ENCODE measurements at regions not wholly inside any gene's neighbourhood (a gene's known extent, or its start where the extent isn't known, plus 50 kb on each side); places are given as distances from the start of the nearest gene placed in this dataset.
"Not testable (repeated sequence)": the region's sequence is repeated elsewhere in the genome, so short reads cannot be mapped to it uniquely, and the experiment has no call there.

DNA sequence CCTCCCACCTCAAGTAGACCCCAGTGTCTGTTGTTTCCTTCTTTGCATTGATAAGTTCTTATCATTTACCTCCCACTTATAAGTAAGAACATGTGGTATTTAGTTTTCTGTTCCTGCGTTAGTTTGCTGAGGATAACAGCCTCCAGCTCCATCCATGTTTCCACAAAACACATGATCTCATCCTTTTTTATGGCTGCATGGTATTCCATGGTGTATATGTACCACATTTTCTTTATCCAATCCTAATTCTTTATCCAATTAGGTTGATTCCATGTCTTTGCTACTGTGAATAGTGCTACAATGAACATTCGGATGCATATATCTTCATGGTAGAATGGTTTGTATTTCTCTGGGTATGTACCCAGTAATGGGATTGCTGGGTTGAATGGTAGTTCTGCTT is 102.5 kb upstream of the UGP2 start:
- DNase-seq, result not testable (repeated sequence)

DNA sequence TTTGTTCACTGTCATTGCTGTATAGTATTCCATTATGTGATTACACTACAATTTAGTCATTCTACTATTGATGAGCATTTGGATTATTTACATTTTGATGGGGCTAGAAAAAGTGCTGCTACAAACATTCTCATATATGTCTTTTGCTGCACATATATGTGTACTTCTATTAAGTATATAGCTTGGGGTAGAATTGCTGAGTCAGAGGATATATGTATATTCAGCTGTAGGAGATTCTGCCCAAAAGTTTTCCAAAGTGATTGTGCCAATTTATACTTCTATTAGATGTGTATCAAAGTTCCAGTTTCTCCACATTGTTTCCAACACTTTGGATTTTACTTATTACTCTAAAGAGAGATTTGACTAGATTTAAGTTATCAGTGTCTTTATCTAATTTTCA is 101.7 kb upstream of the UGP2 start:
- DNase-seq, result no peak

DNA sequence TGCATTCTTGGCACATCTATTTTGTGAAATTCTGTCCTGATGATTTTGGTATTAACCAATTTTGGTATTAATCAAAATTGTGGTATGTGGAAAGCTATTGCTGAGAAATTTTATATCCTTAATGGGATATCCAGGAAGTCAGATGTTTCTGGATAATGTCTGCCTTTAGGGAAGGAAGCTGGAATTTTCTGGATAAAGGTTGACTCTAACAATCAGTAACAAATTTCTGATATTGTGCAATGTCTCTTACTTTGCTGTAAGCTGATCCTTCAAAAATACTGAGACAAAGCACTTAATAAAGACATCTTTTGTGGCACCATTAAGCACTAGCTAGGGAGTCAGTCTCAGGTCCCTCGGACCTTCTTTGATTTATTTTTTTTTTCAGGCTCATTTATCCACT is 100.8 kb upstream of the UGP2 start:
- DNase-seq, result no peak

- no peak for DNase-seq
These were observed 99.7 kb upstream of the UGP2 start for GRCh38 chr2:63741884-63742579.

DNA sequence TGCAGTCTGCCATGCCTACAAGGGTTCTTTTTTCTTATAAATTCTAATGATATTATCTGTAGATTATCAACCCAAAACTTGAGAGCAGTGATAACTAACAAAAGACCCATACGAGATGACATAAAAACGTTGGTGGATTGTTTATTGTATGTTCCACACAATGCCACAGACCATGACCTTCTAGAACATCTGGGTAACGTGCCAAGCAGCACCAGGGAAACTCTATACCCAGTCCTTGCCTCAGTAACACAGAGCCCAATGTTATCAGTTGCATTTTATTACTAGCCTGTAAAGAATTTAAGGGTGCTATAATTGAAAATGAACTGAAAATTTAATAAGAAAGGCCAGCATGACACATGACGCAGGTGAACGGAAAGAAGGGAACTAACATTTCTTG is 99.1 kb upstream of the UGP2 start:
- DNase-seq, result peak in 1 of 58 donors; percentile 2

DNA sequence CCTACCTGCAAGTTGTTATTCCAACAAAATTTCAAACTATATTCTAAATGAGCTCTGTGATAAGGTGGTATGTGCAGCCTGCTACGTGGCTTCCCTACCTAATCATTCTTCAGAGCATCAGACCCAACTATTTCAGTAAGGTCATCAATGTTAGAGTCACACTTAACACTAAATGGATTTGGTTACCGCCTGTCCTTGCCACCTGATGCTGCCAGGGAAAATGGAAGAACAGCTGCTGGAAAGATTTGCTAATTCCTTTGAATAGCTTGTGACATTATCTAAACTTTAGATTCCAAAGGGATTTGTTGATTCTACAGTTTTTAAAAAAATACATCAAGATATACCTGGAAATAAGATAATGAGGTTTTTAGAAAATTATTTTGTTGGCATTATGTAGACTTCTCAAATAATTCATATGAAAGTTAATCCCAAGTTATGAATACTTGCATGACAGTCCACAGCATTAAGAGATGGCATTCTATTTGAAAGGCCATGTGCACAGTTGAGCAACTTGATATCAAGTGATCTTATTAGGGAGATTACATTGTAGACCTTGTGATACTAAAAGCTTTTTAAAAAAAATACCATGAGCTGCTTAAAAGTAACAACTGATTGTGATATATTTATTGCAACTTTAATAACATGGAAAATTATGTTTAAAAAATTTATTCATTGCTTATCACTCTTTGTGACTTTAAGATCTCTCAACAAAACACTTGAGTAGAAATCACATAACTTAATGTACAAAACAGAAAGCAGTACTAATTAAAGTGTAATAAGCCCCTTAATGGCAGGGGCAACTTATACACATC is 98.3 kb upstream of the UGP2 start:
- no peak for DNase-seq

GRCh38 chr2:63743982-63744966 is 97.4 kb upstream of the UGP2 start:
- no peak for DNase-seq

DNA sequence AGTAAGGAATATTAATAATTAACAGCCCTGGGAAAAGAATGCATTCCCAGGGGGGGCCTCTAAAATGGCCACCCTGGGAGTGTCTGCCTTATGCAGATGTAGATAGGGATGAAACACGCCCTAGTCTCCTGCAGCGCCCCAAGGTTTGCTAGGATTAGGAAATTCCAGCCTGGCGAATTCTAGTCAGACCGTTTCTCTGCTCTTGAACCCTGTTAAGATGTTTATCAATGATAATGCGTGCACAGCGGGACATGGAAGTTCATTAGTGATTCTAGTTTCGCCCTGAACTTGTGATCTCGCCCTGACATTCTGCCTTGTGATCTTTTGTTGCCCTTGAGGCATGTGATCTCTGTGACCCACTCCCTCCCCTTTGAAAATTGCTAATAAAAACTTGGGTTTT is 95.1 kb upstream of the UGP2 start:
- not testable (repeated sequence) for DNase-seq

GRCh38 chr2:63751901-63752300 is 89.8 kb upstream of the UGP2 start:
- no peak for DNase-seq

DNA sequence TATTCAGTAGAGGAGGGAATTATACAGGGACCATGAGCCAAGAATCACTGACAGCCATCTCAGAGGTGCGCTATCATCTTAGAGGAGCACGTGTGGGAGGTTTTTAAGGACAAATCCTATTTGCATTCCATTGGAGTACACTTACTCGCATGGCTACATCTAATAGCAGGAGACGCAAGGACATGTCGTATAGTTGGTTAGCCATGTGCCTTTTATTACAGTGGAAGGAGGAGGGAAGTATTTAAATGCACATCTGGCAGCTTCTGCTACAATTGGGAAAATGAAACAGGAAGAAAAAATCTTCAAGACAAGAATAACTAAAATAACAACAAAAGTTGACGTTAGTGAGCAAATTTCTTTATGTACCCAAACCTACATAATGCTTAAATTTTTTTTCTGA is 86.5 kb upstream of the UGP2 start:
- DNase-seq, result no peak

DNA sequence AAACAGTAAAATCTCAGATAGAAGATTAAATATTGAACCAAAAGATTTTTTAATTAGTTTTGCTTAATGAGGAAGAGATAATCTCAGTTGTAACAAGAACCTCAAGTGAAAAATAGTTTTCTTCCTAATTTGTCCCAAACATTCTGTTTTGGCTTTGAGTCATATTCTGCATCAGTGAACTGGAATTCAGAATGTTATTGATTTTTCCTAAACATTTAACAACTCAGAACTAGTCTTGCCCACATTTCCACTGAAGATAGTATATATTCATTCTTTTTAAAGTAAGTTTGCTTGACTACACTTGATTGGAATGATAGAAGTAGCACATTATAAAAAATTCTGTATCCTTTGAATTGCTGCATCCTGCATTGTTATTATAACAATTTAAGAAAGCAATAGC is 85.7 kb upstream of the UGP2 start:
- no peak for DNase-seq

GRCh38 chr2:63763391-63763941 is 78.2 kb upstream of the UGP2 start:
- DNase-seq, result no peak

DNA sequence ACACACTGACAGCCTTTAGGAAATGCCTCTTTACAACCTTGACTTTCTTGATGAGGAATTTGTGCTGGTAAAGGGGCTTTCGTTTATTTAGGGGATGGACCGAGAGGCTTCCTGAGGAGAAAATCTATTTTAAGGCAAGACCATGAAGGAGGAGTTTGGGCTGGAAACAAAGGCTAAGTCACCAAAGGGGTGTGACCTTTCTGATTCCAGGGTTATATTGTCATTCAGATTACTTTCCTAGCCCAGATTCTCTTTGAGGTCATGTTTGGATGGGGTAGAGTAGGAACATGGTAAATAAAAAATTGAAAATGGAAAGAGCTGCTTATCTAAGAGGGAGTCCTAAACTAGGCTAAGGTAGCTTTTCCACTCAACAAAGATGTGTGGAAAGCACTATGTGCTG is 77.1 kb upstream of the UGP2 start:
- DNase-seq, result no peak

DNA sequence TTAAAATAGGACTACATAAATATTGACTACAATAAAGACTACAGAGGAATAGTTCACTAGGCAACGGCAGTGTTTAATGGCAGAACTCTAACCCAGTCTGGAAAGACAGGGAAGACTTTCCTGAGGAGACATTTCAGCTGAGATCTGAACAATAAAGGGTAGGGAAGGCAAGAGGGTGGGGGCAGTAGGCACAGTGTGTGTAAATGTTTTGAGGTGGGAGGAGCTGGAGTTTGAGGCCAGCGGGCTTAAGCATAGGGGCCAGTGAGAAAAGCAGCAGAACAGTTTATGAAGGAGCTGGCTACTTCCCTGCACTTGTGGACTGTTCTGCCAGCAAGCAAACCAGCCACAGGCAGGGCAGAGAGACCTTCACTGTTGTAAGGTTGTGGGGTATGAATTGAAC is 76.6 kb upstream of the UGP2 start:
- no peak for DNase-seq

- DNase-seq, result no peak
These were observed 74.4 kb upstream of the UGP2 start for GRCh38 chr2:63767307-63767706.

DNA sequence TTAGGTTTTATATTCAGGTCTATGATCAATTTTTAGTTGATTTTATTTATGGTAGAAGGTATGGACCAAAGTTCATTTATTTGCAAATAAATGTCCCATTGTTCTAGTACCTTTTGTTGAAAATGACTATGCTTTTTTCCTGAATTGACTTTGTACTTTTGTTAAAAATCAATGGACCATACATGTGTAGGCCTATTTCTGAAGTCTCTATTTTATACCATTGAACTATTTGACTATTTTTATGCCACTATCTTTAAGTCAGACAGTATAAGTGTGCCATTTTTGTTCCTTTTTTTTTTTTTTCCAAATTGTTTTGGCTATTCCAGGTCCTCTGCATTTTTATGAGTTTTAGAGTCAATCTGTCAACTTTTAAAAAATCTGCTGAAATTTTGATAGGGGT is 73.6 kb upstream of the UGP2 start:
- no peak for DNase-seq

GRCh38 chr2:63769915-63770314 is 71.8 kb upstream of the UGP2 start:
- no peak for DNase-seq

GRCh38 chr2:63772061-63772460 is 69.6 kb upstream of the UGP2 start:
- no peak for DNase-seq

DNA sequence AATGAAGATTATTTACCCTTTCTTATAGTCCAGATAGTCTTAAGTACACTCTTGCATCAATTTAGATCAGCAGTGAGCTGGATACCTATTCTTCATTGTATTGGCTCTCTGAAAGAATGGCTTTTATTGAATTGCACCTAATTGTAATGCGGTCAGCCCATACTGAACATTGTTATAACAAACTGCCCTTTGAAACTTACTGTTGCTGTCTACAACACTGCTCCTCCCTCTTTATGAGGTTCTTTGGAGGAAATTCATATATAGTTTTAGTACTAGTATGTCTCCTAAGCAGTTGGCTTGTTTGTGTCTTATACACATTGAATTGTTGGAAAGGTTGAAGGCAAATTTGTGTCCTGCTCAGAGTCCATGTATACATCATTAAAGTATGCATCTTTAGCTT is 66.5 kb upstream of the UGP2 start:
- DNase-seq, result no peak

- DNase-seq, result no peak
These were observed 65.3 kb upstream of the UGP2 start for GRCh38 chr2:63776382-63776781.

DNA sequence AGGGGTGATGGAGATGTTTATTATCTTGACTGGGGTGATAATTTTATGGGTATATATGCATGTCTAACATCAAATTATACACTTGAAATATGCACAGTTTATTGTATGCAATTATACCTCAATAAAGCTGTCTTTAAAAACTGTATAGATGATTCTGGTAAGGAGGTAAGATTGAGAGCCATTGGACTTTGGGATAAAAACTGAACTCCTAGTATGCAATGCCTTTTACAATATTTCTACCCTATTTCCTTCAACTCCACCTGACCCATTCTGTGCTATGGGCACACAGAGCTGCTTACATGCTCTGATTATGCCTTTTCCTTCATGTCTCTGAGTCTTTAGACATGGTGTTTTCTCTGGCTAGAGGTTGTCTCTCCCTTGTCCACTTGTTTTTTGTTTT is 63.9 kb upstream of the UGP2 start:
- DNase-seq, result no peak

- DNase-seq, result no peak
These were observed 63.3 kb upstream of the UGP2 start for GRCh38 chr2:63778391-63778790.
